ENCODE measurements at regions not wholly inside any gene's neighbourhood (a gene's known extent, or its start where the extent isn't known, plus 50 kb on each side); places are given as distances from the start of the nearest gene placed in this dataset.

DNA sequence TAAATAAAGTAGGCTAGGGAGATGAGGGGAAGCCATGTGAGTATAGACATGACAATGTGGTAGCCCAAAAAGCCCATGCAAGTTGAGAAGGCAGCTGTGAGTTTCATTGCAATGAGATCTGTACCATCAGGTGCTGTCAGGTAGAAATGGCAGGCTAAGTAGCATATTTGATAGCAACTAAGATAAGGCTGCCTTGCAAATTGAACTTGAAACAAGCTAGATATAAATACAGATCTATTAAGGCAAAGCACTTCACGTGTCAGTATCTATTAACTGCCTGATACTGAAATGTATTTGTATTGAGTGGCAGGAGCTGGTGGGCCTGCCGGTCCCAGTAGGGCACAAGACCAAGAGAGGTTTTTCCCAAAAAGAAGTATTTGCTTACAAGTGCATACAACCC lies 419.9 kb downstream of the TDRD15 start:
- no peaks in the 10 kb centered on the region for H3K36me3 ChIP-seq (ENCODE audit: control insufficient read depth, insufficient read depth, low read length)

DNA sequence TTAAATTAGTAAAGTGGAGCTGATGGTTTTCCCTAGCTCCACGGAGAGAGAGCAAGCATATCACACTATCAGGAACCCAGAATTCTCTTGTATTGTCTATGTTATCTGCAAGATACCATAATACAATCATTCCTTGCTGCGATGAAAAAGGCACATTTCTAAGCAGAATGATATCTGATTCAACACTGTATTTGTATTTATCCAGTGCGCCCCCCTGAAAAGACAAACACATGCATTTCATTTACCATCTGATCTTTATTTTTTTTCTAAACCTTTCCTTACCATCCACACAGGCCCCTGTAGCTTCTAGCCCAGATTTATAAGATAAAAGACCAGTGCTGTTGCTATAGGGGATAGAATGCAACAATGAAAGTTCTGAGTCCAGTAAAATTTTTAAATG lies 420.6 kb downstream of the TDRD15 start:
- Histone ChIP-seq H3K4me3 (ENCODE audit: low read depth, low read length) (no peak overlapping the region), H3K27me3 (ENCODE audit: control insufficient read depth, insufficient read depth, low read length) (no peaks in the 10 kb centered on the region), H3K36me3 (ENCODE audit: control insufficient read depth, insufficient read depth, low read length) (no peaks in the 10 kb centered on the region)
- DNase-seq (ENCODE audit: low read depth): no peak
- TF ChIP-seq, protein P1, sequence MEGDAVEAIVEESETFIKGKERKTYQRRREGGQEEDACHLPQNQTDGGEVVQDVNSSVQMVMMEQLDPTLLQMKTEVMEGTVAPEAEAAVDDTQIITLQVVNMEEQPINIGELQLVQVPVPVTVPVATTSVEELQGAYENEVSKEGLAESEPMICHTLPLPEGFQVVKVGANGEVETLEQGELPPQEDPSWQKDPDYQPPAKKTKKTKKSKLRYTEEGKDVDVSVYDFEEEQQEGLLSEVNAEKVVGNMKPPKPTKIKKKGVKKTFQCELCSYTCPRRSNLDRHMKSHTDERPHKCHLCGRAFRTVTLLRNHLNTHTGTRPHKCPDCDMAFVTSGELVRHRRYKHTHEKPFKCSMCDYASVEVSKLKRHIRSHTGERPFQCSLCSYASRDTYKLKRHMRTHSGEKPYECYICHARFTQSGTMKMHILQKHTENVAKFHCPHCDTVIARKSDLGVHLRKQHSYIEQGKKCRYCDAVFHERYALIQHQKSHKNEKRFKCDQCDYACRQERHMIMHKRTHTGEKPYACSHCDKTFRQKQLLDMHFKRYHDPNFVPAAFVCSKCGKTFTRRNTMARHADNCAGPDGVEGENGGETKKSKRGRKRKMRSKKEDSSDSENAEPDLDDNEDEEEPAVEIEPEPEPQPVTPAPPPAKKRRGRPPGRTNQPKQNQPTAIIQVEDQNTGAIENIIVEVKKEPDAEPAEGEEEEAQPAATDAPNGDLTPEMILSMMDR (IDR thresholded peaks at IDR 0.05; ENCODE audit: insufficient read depth, low read length, poor library complexity, severe bottlenecking): no peak

More for the DNA sequence above, 419.9 kb downstream of the TDRD15 start:
- Histone ChIP-seq H3K4me3 (ENCODE audit: low read depth, low read length) (no peak overlapping the region), H3K27me3 (ENCODE audit: control insufficient read depth, insufficient read depth, low read length) (no peaks in the 10 kb centered on the region)
- no peak for DNase-seq (ENCODE audit: low read depth)
- TF ChIP-seq, protein P1 (IDR thresholded peaks at IDR 0.05; ENCODE audit: insufficient read depth, low read length, poor library complexity, severe bottlenecking): no peak

DNA sequence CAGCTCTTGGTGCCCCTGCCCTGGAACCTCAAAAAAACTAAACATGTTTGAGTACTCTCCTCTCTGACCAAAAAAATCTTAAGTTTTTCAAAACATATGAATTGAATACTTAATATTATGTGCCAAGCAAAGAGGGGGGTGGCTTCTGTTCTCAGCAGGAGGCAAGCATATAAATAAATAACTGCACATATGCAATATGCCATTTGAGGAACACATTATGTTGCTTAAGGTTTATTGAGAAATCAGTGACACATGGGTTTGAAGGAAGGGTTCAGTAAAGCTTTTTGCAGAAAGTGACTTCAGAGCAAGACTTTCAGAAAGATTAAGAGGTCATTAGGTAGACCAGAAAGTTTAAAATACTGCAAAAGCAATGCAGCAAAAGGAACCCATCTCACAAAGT lies 429.2 kb downstream of the TDRD15 start:
- Histone ChIP-seq H3K36me3 (ENCODE audit: control insufficient read depth, insufficient read depth, low read length) (no peaks in the 10 kb centered on the region), H3K27me3 (ENCODE audit: control insufficient read depth, insufficient read depth, low read length) (no peaks in the 10 kb centered on the region), H3K4me3 (ENCODE audit: low read depth, low read length) (no peak overlapping the region)
- DNase-seq (ENCODE audit: low read depth): no peak
- TF ChIP-seq, protein P1 (IDR thresholded peaks at IDR 0.05; ENCODE audit: insufficient read depth, low read length, poor library complexity, severe bottlenecking): no peak

DNA sequence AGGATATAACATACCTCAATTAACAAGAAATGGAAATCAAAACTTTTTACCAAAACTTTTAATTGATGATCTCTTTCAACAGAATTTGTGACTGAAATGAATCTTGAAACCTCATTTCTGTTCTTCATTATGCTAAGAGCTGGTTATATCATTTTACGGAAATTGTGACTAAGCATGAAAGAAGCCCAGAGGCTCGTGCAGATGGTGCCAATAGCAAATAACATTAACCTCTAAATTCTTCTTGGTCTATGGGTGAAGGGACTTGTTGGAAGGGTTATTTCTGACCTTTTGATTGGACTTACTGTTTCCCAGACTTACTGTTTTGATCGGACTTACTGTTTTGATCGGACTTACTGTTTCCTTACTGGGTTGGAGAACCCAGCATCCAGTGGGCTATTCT lies 435.6 kb downstream of the TDRD15 start:
- H3K4me3 ChIP-seq (ENCODE audit: low read depth, low read length): no peak overlapping the region
- no peaks in the 10 kb centered on the region for H3K36me3 ChIP-seq (ENCODE audit: control insufficient read depth, insufficient read depth, low read length)
- TF ChIP-seq, protein P1 (IDR thresholded peaks at IDR 0.05; ENCODE audit: insufficient read depth, low read length, poor library complexity, severe bottlenecking): no peak
- no peak for DNase-seq (ENCODE audit: low read depth)
- H3K27me3 ChIP-seq (ENCODE audit: control insufficient read depth, insufficient read depth, low read length): no peaks in the 10 kb centered on the region

DNA sequence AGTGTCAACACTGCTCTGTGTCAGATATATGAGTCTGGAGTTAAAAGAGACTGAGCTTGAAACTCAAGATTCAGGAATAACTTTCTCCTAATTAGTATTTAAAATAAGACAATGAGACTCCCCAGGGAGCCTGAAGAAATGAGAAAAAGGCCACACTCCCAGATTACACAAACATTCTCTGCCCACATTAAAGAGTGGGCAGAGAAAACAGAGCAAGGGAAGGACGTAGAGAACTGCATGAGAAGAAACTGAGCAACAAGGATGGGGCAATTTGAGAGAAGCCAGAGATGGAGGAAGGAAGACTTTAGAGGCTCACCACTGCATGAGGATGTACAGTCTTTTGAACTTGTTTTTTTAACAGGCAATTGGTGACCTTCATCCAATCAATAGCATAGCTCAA lies 438.2 kb downstream of the TDRD15 start:
- TF ChIP-seq, protein P1 (IDR thresholded peaks at IDR 0.05; ENCODE audit: insufficient read depth, low read length, poor library complexity, severe bottlenecking): no peak
- DNase-seq (ENCODE audit: low read depth): no peak
- Histone ChIP-seq H3K36me3 (ENCODE audit: control insufficient read depth, insufficient read depth, low read length) (no peaks in the 10 kb centered on the region), H3K27me3 (ENCODE audit: control insufficient read depth, insufficient read depth, low read length) (no peaks in the 10 kb centered on the region), H3K4me3 (ENCODE audit: low read depth, low read length) (no peak overlapping the region)

DNA sequence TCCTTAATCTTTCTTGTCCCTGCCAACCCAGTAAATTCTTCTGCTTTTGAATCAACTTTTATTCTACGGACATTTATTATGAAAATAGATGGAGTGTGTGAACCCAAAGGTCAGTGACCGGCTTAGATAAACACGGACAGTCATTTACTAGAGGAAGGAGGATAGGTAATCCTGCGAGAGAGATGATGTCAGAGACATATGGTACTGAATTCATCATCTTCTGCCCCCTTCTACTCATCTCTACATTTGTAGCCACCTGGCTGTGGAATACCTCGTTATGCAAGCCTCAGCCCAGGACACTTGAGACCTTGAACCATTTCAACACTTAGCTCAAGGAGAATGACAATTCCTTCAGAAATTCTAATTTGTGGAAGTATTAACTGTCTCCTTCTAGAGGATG lies 443.6 kb downstream of the TDRD15 start:
- TF ChIP-seq, protein P1 (IDR thresholded peaks at IDR 0.05; ENCODE audit: insufficient read depth, low read length, poor library complexity, severe bottlenecking): no peak

More for the DNA sequence above, 443.6 kb downstream of the TDRD15 start:
- Histone ChIP-seq H3K4me3 (ENCODE audit: low read depth, low read length) (no peak overlapping the region), H3K36me3 (ENCODE audit: control insufficient read depth, insufficient read depth, low read length) (no peaks in the 10 kb centered on the region), H3K27me3 (ENCODE audit: control insufficient read depth, insufficient read depth, low read length) (no peaks in the 10 kb centered on the region)
- DNase-seq (ENCODE audit: low read depth): no peak

Data from kidney epithelial cell (primary cell).